ENCODE measurements at regions not wholly inside any gene's neighbourhood (a gene's known extent, or its start where the extent isn't known, plus 50 kb on each side); places are given as distances from the start of the nearest gene placed in this dataset.

DNA sequence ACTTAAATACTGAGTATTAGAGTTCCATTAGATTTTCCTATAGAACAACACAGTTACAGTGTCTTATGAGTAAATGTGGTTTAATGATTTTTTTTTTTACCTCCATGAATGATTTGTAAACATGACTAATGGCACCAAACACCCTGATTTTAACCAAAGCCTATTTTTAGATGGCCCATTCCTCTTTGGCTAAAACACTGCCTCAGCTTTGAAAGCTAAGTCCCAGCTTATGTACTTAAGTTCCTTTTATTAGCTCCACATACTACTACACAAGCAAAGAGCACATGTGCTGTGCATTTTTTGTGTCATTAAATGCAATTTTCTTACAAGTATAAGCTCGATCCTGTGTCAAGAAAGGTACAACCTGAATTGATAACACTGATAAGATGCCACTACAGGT is 575.6 kb upstream of the PITX2 start:
- no peak for DNase-seq

DNA sequence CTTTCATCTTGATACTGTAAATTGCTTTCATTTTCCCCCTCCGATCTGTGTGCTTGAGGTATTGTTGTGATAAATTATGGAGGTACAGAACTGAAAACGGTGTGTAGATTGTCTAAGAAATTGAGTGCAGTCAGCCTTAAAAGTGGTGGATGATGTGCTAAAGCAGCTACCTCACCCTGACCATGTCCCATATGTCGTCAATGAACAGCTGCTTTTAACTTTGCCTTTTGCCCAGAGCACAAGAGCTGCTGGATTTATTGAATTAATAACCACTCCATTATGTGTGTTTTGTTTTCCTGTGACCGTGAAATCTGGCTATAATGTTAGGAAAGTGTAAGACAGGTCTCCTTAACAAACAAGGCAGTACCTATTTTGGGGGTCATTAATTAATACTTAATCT is 581.9 kb upstream of the PITX2 start:
- DNase-seq: no peak

DNA sequence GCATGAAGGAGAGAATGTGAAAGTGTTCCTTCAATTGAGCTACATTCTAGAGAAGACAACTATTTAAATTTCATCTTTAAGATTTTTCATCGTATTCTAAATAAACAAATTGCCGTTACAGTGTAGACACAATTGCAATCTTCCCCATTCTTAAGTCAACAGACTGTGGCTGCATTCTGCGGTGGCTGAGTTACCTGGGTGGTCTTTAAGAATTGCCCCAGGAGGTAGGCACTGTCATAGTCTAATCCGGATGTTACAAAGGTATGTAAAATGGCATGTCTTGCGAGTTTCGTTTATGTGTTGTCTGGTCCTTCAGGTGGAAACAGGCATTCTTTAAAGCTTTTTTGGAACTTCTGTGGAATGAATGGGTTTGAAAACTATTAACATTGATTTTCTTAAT is 586.1 kb upstream of the PITX2 start:
- DNase-seq: no peak

DNA sequence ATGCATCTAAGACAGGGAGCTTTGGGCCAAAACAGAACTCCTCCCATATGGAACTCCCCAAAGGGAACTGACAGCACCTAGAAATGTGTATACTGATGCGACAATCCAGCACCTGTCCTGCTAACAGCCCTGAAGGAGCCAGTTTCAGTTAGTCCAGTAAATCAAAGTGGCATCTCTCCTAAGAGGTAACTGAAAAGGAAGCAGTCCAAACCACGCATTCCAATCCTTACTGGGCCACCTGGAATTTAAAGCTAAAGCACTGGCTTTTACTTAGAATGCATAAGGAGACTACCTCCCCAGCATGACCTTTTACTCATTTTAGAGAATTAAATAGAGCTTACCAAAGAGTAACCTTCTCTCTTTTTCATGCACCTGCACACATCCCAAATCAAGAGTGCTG is 586.8 kb upstream of the PITX2 start:
- DNase-seq: no peak

DNA sequence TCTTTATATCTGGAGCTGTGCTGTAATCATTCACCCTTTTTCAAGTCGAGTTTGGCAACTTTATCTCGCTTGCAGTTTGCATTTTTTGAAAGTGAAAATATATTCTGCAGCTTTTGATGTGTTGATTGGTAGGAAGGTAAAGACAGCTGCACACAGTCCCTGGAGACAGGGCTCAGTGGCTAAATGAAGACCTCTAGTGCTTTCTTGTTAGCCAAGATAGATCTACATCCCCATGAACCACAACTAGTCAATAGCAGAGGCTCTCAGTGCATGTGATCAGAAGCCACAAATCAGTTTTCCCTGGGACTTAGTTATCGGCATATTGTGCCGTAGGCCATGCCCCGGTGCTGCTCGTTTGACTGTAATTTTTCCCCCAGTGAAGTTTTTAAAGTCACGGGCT is 587.7 kb upstream of the PITX2 start:
- DNase-seq: no peak

DNA sequence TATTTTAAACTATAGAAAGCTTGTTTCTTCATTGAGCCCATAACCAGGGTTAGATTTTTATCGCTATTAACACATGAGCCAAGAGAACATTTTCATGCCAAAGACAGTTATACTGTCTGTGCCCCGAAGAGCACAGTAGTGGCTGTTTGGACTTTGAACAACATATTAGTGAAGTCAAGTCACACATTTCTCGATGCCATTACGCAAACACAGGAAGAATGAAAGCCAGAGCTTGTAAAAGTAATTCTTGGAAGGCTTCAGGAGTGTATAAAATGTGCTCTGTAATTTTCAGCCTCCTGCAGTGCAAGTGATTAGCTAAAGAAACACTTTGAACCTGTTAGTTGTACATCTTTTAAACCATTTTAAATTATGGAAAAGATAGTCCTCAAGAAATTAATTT is 590.7 kb upstream of the PITX2 start:
- DNase-seq: no peak

DNA sequence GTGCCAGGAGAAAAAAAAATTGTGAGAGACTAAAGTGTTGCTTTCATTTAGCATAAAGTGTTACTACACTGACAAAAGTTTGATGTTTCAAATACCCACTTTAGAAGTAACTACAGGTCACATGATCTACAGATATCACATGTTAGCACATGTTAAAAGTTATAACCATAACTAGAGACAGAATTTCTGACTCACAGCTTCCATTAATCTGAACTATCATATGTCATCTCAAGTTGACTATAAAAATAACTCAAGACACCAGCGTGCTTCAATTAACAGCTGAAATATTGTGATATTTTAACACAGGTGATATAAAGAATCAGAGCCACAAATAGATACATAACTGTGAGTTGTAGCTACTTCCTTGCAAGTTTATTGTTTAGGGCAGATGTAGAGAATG is 591.5 kb upstream of the PITX2 start:
- no peak for DNase-seq

DNA sequence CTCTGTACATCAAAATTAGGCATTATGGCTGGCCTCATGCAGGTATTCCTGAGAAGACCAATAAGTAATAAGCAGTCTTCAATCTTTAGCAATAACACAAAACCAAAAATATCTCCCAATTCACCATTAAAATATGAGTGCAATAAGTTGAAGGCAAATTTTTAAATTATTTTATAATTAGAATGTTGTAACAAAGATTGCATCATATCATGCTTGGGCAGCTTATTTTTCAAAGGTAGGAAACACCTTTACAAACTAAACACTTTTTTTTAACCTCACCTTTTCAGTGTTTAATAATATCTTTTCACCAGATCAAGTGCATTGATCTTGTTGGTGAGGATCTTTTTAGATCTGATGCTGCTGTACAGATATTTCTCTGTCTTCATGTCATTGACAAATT is 592.9 kb upstream of the PITX2 start:
- DNase-seq: no peak

DNA sequence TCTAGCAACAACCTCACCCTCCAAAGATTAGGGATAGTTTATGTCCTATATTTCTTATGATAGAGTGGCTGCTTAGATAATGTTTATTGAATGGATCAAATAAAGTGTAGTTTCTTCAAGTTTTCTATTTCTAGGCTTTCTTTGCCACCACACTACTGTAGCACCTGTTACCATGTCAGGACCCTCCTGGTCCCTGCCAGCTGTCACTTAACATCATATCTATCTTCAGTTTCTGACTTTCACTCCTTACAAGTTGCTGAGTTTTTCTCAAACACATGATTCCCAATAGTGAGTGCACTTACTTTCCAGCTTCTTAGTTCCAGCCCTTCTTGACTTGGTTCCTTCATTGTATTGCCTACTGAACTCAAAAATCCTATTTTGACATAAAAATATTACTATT is 593.9 kb upstream of the PITX2 start:
- DNase-seq: no peak

DNA sequence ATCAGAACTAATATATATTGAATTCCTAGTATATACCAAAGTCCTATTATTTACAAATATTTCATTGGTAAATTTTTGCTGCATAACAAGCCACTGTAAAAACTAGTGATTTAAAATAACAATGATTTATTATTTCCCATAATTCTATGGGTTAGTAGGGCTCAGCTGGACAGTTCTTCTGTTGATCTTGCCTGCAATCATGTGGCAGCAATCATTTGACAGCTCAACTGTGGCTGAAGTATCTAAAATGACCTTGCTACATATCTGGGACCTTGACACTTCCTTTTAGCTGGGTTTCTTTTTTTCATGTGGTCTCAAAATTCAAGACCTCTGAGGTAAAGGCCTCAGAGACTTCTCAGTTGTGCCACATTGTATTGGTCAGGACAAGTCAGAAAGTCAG is 598.5 kb upstream of the PITX2 start:
- no peak for DNase-seq

DNA sequence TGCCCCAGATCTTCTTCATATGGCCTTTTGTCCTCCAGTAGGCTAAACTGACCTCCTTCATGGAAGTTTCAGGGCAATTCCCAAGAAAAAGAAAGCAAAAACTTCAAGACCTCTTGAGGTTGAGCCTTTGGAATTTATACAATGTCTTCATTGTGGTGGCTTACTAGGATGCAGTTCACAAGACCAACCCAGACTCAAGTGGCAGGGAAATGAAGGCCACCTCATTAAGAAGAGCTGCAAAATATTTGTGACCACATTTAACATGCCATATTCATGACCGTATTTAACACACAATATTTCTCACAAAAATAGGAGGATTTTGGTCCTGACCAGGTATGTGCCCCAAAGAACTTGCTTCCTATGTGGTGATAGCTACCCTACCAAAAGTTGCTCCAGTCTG is 605.5 kb upstream of the PITX2 start:
- DNase-seq: no peak

DNA sequence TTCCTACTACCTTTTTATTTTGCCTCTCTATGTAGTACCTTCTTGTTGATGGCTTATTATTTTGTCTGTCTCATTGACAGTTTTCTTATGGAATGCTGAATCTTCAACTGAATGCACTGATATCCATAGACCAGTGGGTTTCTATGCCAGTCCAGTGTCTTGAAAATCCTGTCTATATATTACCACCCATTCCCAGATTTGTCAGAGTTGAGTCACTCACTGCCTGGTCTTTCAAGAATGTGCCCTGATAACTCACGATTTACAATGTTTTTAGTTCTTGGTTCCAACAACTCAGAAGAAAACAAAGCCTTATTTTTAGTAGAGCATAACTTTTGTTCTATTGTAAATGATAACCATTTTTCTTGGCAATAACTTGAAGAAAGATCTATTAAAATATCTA is 606.0 kb upstream of the PITX2 start:
- no peak for DNase-seq

DNA sequence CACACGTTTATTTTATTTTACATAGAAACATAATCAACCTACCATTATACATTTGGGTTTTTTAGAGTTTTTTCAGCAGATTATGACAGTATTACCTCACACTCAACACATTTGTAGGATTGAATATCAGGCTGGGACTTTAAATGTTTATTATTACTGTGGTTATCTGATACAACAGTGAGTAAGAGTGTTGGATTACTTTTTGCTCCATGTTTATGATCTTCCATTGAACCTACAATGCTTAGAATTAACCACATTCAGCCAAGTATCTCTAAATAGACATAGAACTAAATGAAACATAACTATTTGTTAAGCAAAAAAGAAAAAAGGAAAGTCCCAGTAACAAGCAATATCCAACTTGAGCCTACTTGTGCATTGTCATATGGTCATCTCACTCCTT is 607.4 kb upstream of the PITX2 start:
- DNase-seq: no peak

DNA sequence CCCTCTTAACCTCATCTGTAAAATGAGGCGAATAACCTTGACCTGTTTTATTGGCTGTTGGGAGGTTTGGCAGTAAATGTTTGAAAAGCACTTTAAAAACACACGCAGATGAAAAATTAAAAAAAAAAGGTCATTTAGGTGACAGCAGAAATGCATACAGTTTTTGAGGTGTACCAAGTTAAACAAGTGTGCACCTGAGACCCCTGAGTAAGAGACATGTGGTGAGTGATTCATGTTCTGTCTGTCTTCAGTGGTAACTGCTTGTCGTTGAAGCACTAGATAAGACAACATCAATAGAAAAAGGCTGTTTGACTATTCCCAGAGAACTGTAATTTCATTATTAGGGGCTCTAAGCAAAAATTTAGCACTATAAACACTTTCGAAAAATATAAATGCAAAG is 608.4 kb upstream of the PITX2 start:
- DNase-seq: no peak

DNA sequence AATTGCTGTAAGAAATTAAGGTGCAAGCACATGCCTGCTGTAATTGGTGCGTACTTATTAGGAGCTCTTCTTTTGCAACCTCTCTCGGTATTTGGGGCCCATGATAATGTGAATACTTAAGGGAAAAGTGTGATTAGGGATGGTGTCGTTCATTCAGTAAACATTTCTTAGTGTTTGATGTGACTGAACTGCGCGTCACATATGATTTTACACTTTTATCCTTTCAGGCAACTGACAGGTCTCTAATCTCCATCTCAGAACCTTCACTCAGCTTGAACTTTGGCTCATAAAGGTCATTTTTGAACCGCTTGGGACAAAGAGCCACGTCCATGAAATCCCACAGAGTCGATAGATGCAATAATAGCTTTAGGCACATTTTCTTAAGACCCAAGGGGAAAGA is 612.1 kb upstream of the PITX2 start:
- DNase-seq: no peak

DNA sequence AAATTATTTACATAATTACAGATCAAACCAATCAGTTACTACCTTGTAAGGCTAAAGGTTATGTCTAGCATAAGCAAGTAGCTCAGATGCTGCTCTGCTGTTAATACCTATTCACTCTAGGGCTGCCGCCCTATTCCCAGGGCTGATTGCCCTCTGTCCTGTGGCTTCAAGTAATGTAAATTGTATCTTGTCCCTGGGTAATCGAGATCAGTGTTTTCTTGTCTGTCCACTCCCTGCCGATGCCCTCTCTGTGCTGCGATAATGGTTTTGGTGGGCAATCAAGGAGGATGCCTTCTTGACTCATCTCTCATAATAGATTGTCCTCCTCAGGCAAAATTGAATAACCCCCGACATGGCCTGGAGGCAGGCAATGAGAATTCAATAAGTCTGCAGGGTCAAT is 641.0 kb upstream of the PITX2 start:
- DNase-seq: no peak

DNA sequence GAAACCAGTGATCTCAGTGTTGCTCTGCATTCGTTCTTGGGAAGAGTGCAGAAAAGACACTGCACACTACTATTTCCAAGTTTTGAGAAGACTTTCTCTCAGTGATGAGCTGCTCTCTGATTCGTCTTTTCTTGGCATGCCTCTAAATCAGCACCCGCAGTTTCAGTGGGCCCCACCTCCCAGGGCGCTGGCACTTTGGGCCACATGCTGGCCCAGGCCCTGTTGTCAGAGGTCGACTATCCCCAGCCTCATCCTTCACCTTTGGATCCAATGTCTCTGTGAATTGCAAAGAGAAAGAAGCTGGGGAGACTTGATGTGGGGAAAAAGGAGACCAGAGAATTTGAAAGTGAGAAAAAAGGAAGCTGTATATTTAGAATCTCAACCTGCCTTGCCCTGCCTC is 644.1 kb upstream of the PITX2 start:
- no peak for DNase-seq

DNA sequence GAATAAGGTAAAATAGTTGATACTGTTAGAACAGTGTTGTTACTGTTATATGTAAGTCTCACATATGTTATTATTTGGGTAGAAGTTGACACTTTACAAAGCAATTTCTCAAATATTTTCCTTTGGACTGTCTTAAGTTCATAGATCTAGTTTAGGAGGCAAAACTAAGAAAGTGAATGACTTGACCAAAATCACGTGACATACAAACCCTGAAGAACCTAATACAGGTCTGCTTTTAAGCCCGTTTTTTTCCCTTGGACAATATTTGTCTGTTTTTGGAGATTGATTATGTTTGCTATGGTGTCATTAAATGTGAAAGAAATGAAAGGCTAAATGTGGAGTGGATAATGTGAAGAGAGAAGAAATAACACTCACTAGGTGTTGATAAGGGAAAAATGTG is 644.9 kb upstream of the PITX2 start:
- no peak for DNase-seq

DNA sequence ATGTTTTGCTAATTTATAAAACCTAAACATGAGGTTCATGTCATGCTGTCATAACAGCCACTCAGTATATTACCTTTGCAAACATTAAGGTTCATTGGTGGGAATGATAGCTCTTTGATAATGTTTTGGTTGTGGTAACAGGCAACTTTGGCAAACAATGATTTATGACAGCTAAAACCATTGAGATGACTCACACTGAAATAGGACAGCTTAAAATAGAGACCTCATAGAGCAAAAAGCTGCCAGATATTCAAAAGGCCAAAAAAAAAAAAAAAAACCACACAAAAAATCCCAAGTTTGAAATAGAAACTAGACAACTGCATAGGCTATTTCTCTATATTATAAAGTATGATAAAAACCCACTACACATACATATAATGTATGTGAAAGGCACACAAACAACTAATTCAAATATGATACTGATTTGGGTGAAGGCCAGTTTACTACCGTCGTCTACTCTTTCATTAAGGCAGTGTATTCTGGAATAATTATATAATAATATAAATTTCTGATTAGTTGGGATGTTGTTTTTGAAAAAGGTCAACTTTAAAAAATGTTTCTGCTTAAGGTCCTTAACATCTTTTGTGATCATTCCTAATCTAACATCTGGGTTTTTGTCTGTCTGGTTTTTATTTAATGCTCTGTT is 646.0 kb upstream of the PITX2 start:
- no peak for DNase-seq

DNA sequence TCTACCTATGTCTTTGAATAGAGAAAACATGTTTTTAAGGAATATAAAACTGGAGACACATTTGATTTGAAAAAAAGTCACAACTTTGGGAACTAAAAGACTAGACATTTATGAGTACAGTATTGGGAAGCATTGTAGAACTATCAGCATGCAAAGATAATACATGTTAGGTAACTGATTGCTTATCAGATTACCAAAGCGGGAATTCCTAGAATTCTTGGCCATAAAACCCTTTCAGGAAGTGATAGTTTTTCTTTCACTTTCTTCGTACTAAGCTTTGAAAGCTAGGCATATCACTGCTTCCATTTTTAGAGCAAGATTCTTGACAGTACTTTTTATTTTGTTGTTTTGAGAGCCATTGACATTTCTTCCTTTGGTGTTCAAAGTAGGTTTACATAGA is 646.6 kb upstream of the PITX2 start:
- no peak for DNase-seq

DNA sequence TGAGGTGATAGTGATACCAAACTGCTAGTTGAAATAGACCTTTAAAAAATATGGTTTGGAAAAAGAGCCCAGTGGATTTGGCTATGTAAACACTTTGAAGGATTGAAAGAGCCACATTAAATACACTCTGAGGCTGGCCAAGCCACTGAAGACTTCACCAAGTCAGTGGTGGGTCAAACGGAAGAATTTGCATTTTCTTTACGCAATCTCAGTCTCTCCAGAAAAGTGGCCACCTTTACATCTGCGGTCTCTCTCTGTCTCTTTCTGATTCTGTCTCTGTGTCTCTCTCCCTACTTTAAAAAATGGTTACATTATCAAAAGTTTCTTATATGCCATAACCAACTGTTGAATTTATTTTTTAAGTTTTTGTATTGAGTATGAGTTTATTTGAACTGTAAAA is 651.2 kb upstream of the PITX2 start:
- no peak for DNase-seq

DNA sequence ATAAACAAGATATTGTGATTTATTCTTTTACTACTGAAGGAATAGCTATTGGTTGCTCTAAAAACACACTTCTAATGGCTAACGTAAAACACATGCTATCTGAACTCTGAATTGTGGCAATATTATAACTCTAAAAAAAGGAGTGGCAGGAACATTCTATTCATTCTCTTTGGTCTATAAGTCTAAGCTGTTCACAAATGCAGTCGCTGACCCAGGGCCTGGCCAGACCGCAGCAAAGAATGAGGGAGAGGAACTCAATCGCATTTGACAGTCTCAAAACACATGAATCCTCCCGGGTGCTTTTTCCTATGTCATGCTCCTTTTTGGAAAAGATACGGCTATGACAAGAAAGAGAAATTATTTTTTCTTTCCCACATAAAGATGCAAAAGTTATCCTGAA is 651.6 kb upstream of the PITX2 start:
- no peak for DNase-seq

DNA sequence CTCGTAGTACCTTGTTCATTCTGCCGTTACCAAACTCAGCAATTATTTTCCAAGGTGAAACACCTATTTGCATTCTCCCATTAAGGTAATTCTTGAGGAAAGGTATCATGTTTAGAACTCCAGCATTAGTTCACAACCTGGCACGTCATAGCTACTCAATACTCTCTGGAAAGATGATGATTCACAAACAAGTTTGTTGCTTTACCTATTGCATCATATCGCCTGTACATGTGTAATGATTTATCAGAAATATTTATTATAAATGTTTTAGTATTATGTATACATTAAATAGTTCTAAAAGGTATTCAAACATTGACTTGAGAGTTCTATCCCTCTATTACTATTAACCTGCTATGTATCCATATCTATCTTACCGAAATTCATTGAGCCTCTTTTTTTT is 658.3 kb upstream of the PITX2 start:
- DNase-seq: no peak

DNA sequence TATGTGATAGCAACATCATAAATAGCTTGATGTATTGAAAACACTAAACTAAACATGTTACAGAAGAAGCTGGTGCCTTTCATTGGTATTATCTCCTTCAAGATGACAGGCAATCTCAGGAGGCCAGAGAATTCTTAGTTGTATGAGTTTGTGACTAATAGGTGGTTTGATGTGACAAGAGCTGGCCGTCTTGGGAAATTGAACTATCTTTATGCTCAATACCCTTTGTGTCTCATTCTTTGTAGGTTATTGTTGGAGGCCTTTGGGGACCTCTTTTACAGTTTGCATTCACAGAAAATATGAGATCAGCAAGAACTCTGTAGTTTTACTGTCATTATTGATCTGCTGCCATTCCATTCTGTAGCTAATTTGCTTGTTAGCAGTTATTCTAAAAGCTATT is 659.2 kb upstream of the PITX2 start:
- no peak for DNase-seq

DNA sequence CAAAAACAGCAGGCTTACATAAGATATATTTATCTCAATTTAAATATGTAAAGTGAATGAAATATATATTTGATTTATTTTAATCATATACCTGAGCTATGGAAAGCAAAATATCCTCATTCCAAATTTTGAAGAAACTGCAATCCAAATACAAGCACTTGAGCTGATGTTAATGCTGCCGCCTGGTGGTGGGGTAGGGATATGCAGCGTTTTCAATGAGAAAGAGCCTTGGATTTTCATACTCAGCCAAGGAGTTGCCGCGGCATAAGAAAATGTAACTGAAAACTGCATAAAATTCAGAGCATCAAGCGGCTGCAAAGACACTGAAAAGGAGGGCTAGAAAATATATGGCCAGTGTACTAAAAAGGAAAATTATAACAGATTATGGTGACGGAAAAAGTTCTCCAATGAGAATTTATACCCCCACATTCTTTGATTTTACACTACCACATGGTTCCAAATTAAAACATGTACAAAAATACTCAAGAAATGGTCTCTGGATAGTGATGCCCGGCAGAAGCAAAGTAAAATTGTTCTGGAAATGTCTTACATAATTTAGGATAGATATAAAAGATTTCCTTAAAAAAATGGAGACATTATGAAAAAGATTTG is 660.3 kb upstream of the PITX2 start:
- no peak for DNase-seq

DNA sequence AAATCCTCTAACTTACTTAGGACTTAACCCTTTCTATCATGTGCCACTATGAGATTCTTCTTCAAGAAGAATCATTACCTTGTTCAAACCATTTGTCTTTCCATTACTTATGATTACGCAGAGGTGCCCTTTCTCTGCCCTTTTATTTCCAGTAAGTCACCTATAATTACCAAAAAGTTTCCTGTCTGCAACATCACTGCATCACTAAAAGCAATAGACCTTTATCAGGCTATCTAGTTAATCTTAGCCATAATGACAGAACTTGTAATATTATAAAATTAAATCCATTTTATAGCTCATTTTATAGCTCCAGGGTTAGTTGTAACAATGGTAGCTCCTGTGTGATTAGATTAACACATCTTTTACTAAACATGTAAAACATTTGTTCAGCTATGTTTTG is 673.6 kb upstream of the PITX2 start:
- DNase-seq: no peak
